GM23338 (cell line): ENCODE measurements at regions not wholly inside any gene's neighbourhood (a gene's known extent, or its start where the extent isn't known, plus 50 kb on each side); places are given as distances from the start of the nearest gene placed in this dataset.

Source experiments
- ATAC-seq: fragments of 200-7000 bp; cut with Tn5 transposase; 3 replicates; pipeline ENCODE4 v1.9.1; 2020
- DNase-seq: peaks from one replicate; pipeline ENCODE4 v3.0.0-alpha.2; 2015; ENCODE audit warnings: low spot score
- H2AFZ ChIP-seq: fragments of 200-600 bp; sonication (generic); 2 replicates; pipeline ENCODE4 v1.8.0; 2016; ENCODE audit warnings: antibody characterized with exemption, mild to moderate bottlenecking, moderate library complexity
- H3F3A ChIP-seq: fragments of 200-600 bp; sonication (generic); replicated peaks from 2 replicates; pipeline ENCODE4 v1.8.0; 2017; ENCODE audit warnings: antibody characterized with exemption, mixed run types, low read depth
- H3K27ac ChIP-seq: fragments of 200-600 bp; sonication (generic); 2 replicates; pipeline ENCODE4 v1.6.1; 2016; ENCODE audit warnings: low read depth
- H3K27me3 ChIP-seq: fragments of 200-600 bp; sonication (generic); 2 replicates; pipeline ENCODE4 v1.8.0; 2016; ENCODE audit warnings: mild to moderate bottlenecking, mixed run types, moderate library complexity; ENCODE audit not compliant: insufficient read depth
- H3K36me3 ChIP-seq: fragments of 200-600 bp; sonication (generic); 2 replicates; pipeline ENCODE4 v1.8.0; 2016; ENCODE audit warnings: mild to moderate bottlenecking; ENCODE audit not compliant: insufficient read depth
- H3K4me1 ChIP-seq: fragments of 200-600 bp; sonication (generic); 2 replicates; pipeline ENCODE4 v1.8.0; 2016; ENCODE audit warnings: mild to moderate bottlenecking, moderate library complexity; ENCODE audit not compliant: insufficient read depth
- H3K4me2 ChIP-seq: fragments of 200-600 bp; sonication (generic); 2 replicates; pipeline ENCODE4 v1.7.1; 2017; ENCODE audit warnings: mixed run types
- H3K4me3 ChIP-seq: fragments of 200-600 bp; sonication (generic); 2 replicates; pipeline ENCODE4 v1.6.1; 2016; ENCODE audit warnings: mixed run types
- H3K79me2 ChIP-seq: fragments of 200-600 bp; sonication (generic); replicated peaks from 2 replicates; pipeline ENCODE4 v1.8.0; 2017; ENCODE audit warnings: mild to moderate bottlenecking; ENCODE audit not compliant: insufficient read depth
- H3K9me2 ChIP-seq: fragments of 200-600 bp; sonication (generic); 2 replicates; pipeline ENCODE4 v1.8.0; 2017; ENCODE audit not compliant: insufficient read depth
- H4K20me1 ChIP-seq: fragments of 200-600 bp; sonication (generic); replicated peaks from 2 replicates; pipeline ENCODE4 v1.8.0; 2017; ENCODE audit warnings: mild to moderate bottlenecking; ENCODE audit not compliant: insufficient read depth
- H3K27ac Mint-ChIP-seq: 2 replicates; pipeline ENCODE4 v1.8.0; 2020; ENCODE audit warnings: inconsistent platforms, mild to moderate bottlenecking, moderate library complexity, mixed read lengths
- H3K27me3 Mint-ChIP-seq: 3 replicates; pipeline ENCODE4 v1.8.0; 2022; ENCODE audit warnings: low read depth, mild to moderate bottlenecking, moderate library complexity, mixed read lengths, inconsistent platforms; ENCODE audit not compliant: insufficient read depth, poor library complexity
- H3K36me3 Mint-ChIP-seq: 3 replicates; pipeline ENCODE4 v1.8.0; 2021; ENCODE audit warnings: low read depth, mild to moderate bottlenecking, inconsistent platforms, moderate library complexity, mixed read lengths
- H3K4me1 Mint-ChIP-seq: 3 replicates; pipeline ENCODE4 v1.8.0; 2020; ENCODE audit warnings: mild to moderate bottlenecking, inconsistent platforms, mixed read lengths
- H3K4me3 Mint-ChIP-seq: 3 replicates; pipeline ENCODE4 v1.8.0; 2021; ENCODE audit warnings: moderate library complexity, mild to moderate bottlenecking, inconsistent platforms, mixed read lengths
- H3K9me3 Mint-ChIP-seq: 3 replicates; pipeline ENCODE4 v1.8.0; 2020; ENCODE audit warnings: moderate library complexity, mild to moderate bottlenecking, inconsistent platforms, mixed read lengths
- CREB1 ChIP-seq: fragments of 250-450 bp; sonication (Bioruptor Pico); IDR thresholded peaks from 2 replicates; pipeline ENCODE4 v1.5.0; 2020; ENCODE audit warnings: low read depth, mild to moderate bottlenecking, moderate library complexity
- EZH2 ChIP-seq: fragments of 200-600 bp; sonication (generic); IDR thresholded peaks from one replicate; pipeline ENCODE4 v1.8.0; 2017; ENCODE audit warnings: antibody characterized with exemption, mild to moderate bottlenecking, low read depth; ENCODE audit not compliant: unreplicated experiment
- EZH2phosphoT487 ChIP-seq: fragments of 200-600 bp; sonication (generic); IDR thresholded peaks from one replicate; pipeline ENCODE4 v1.8.1; 2018; ENCODE audit warnings: antibody characterized with exemption; ENCODE audit not compliant: unreplicated experiment
- JUNB ChIP-seq: IDR thresholded peaks from one replicate; pipeline ENCODE4 v1.6.1; 2016; ENCODE audit warnings: antibody characterized with exemption; ENCODE audit not compliant: unreplicated experiment
- NANOG ChIP-seq: IDR thresholded peaks from 2 replicates; pipeline ENCODE4 v1.6.1; 2016; ENCODE audit warnings: antibody characterized with exemption, borderline replicate concordance
- POLR2AphosphoS5 ChIP-seq: IDR thresholded peaks from 2 replicates; pipeline ENCODE4 v1.6.1; 2016; ENCODE audit warnings: antibody characterized with exemption, low read depth
- STAT1 ChIP-seq: IDR thresholded peaks from one replicate; pipeline ENCODE4 v1.6.1; 2016; ENCODE audit warnings: antibody characterized with exemption; ENCODE audit not compliant: unreplicated experiment
- ZNF114 ChIP-seq: fragments of 250-450 bp; sonication (Bioruptor Pico); IDR thresholded peaks from 2 replicates; pipeline ENCODE4 v1.5.0; 2020; ENCODE audit warnings: mild to moderate bottlenecking, moderate library complexity
- ZNF331 ChIP-seq: fragments of 250-450 bp; sonication (Bioruptor Pico); IDR thresholded peaks from 2 replicates; pipeline ENCODE4 v1.5.0; 2020; ENCODE audit warnings: low read depth, mild to moderate bottlenecking, moderate library complexity
- TF ChIP-seq, protein P1 (sequence below): fragments of 250-450 bp; sonication (Bioruptor Pico); IDR thresholded peaks from 2 replicates; pipeline ENCODE4 v1.5.0; 2020; ENCODE audit warnings: mild to moderate bottlenecking, moderate library complexity
- TF ChIP-seq, protein P2 (sequence below), 2 experiments: fragments of 200-600 bp in 1 of 2; sonication (generic) in 1 of 2; conservative IDR thresholded peaks; 2 replicates each; pipeline versions ENCODE4 v1.5.1 to v1.6.1; 2016 to 2017; ENCODE audit warnings: antibody characterized with exemption in 2 of 2, low read depth in 2 of 2, mild to moderate bottlenecking in 2 of 2, moderate library complexity in 1 of 2
- TF ChIP-seq, protein P3 (sequence below): IDR thresholded peaks from 2 replicates; pipeline ENCODE4 v1.6.1; 2016; ENCODE audit warnings: antibody characterized with exemption
- TF ChIP-seq, protein P4 (sequence below): IDR thresholded peaks from one replicate; pipeline ENCODE4 v1.6.1; 2018; ENCODE audit warnings: antibody characterized with exemption; ENCODE audit not compliant: unreplicated experiment

DNA sequence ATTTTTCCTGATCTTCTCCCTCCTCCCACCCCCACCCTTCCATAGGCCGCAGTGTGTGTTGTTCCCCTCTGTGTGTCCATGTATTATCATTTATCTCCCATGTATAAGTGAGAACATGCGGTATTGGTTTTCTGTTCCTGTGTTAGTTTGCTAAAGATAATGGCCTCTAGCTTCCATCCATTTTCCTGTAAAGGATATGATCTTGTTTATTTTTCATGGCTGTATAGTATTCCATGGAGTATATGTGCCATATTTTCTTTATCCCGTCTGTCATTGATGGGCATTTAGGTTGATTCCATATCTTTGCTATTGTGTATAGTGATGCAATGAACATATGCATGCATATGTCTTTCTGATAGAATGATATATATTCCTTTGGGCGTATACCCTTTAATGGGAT, 173.3 kb upstream of the NAALADL2 start:
- Histone ChIP-seq H3K9me2 (peaks cover 11% of the 10 kb centered on the region; the same call in 1 of the 2 replicates), H2AFZ (no peak overlapping the region), H3K79me2 (no peaks in the 10 kb centered on the region), H4K20me1 (no peaks in the 10 kb centered on the region), H3K27ac (no peak overlapping the region), H3K4me3 (no peak overlapping the region), H3K36me3 (0 out of 2 replicates have a peak, but pooled peaks cover 5% of the 10 kb centered on the region), H3K4me1 (peaks cover 5% of the 10 kb centered on the region; the same call in 1 of the 2 replicates), H3K4me2 (no peak overlapping the region), H3F3A (no peaks in the 10 kb centered on the region), H3K27me3 (no peaks in the 10 kb centered on the region)
- H3K27ac Mint-ChIP-seq = no peak overlapping the region
- no peak for ATAC-seq
- no peak for DNase-seq
- no peaks in the 10 kb centered on the region for H3K27me3 Mint-ChIP-seq
- peaks cover 7% of the 10 kb centered on the region; the same call in 2 of the 3 replicates for H3K36me3 Mint-ChIP-seq
- peaks cover 10% of the 10 kb centered on the region for H3K4me1 Mint-ChIP-seq
- no peak overlapping the region for H3K4me3 Mint-ChIP-seq
- TF ChIP-seq EZH2 (no peak), JUNB (no peak), ZNF114 (CRISPR knock-in tag) (no peak), POLR2AphosphoS5 (no peak), CREB1 (CRISPR knock-in tag) (no peak), EZH2phosphoT487 (no peak), STAT1 (no peak), ZNF331 (CRISPR knock-in tag) (no peak), NANOG (no peak)
- TF ChIP-seq, protein P1, sequence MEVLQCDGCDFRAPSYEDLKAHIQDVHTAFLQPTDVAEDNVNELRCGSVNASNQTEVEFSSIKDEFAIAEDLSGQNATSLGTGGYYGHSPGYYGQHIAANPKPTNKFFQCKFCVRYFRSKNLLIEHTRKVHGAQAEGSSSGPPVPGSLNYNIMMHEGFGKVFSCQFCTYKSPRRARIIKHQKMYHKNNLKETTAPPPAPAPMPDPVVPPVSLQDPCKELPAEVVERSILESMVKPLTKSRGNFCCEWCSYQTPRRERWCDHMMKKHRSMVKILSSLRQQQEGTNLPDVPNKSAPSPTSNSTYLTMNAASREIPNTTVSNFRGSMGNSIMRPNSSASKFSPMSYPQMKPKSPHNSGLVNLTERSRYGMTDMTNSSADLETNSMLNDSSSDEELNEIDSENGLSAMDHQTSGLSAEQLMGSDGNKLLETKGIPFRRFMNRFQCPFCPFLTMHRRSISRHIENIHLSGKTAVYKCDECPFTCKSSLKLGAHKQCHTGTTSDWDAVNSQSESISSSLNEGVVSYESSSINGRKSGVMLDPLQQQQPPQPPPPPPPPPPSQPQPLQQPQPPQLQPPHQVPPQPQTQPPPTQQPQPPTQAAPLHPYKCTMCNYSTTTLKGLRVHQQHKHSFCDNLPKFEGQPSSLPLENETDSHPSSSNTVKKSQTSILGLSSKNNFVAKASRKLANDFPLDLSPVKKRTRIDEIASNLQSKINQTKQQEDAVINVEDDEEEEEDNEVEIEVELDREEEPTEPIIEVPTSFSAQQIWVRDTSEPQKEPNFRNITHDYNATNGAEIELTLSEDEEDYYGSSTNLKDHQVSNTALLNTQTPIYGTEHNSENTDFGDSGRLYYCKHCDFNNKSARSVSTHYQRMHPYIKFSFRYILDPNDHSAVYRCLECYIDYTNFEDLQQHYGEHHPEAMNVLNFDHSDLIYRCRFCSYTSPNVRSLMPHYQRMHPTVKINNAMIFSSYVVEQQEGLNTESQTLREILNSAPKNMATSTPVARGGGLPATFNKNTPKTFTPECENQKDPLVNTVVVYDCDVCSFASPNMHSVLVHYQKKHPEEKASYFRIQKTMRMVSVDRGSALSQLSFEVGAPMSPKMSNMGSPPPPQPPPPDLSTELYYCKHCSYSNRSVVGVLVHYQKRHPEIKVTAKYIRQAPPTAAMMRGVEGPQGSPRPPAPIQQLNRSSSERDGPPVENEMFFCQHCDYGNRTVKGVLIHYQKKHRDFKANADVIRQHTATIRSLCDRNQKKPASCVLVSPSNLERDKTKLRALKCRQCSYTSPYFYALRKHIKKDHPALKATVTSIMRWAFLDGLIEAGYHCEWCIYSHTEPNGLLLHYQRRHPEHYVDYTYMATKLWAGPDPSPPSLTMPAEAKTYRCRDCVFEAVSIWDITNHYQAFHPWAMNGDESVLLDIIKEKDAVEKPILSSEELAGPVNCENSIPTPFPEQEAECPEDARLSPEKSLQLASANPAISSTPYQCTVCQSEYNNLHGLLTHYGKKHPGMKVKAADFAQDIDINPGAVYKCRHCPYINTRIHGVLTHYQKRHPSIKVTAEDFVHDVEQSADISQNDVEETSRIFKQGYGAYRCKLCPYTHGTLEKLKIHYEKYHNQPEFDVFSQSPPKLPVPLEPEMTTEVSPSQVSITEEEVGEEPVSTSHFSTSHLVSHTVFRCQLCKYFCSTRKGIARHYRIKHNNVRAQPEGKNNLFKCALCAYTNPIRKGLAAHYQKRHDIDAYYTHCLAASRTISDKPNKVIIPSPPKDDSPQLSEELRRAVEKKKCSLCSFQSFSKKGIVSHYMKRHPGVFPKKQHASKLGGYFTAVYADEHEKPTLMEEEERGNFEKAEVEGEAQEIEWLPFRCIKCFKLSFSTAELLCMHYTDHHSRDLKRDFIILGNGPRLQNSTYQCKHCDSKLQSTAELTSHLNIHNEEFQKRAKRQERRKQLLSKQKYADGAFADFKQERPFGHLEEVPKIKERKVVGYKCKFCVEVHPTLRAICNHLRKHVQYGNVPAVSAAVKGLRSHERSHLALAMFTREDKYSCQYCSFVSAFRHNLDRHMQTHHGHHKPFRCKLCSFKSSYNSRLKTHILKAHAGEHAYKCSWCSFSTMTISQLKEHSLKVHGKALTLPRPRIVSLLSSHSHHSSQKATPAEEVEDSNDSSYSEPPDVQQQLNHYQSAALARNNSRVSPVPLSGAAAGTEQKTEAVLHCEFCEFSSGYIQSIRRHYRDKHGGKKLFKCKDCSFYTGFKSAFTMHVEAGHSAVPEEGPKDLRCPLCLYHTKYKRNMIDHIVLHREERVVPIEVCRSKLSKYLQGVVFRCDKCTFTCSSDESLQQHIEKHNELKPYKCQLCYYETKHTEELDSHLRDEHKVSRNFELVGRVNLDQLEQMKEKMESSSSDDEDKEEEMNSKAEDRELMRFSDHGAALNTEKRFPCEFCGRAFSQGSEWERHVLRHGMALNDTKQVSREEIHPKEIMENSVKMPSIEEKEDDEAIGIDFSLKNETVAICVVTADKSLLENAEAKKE (CRISPR knock-in tag) = no peak
- TF ChIP-seq, protein P2, sequence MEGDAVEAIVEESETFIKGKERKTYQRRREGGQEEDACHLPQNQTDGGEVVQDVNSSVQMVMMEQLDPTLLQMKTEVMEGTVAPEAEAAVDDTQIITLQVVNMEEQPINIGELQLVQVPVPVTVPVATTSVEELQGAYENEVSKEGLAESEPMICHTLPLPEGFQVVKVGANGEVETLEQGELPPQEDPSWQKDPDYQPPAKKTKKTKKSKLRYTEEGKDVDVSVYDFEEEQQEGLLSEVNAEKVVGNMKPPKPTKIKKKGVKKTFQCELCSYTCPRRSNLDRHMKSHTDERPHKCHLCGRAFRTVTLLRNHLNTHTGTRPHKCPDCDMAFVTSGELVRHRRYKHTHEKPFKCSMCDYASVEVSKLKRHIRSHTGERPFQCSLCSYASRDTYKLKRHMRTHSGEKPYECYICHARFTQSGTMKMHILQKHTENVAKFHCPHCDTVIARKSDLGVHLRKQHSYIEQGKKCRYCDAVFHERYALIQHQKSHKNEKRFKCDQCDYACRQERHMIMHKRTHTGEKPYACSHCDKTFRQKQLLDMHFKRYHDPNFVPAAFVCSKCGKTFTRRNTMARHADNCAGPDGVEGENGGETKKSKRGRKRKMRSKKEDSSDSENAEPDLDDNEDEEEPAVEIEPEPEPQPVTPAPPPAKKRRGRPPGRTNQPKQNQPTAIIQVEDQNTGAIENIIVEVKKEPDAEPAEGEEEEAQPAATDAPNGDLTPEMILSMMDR (conservative IDR thresholded peaks at IDR 0.05; ENCODE audit: low read depth in 2 of 2) = no peak
- TF ChIP-seq, protein P3, sequence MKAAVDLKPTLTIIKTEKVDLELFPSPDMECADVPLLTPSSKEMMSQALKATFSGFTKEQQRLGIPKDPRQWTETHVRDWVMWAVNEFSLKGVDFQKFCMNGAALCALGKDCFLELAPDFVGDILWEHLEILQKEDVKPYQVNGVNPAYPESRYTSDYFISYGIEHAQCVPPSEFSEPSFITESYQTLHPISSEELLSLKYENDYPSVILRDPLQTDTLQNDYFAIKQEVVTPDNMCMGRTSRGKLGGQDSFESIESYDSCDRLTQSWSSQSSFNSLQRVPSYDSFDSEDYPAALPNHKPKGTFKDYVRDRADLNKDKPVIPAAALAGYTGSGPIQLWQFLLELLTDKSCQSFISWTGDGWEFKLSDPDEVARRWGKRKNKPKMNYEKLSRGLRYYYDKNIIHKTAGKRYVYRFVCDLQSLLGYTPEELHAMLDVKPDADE = no peak
- TF ChIP-seq, protein P4, sequence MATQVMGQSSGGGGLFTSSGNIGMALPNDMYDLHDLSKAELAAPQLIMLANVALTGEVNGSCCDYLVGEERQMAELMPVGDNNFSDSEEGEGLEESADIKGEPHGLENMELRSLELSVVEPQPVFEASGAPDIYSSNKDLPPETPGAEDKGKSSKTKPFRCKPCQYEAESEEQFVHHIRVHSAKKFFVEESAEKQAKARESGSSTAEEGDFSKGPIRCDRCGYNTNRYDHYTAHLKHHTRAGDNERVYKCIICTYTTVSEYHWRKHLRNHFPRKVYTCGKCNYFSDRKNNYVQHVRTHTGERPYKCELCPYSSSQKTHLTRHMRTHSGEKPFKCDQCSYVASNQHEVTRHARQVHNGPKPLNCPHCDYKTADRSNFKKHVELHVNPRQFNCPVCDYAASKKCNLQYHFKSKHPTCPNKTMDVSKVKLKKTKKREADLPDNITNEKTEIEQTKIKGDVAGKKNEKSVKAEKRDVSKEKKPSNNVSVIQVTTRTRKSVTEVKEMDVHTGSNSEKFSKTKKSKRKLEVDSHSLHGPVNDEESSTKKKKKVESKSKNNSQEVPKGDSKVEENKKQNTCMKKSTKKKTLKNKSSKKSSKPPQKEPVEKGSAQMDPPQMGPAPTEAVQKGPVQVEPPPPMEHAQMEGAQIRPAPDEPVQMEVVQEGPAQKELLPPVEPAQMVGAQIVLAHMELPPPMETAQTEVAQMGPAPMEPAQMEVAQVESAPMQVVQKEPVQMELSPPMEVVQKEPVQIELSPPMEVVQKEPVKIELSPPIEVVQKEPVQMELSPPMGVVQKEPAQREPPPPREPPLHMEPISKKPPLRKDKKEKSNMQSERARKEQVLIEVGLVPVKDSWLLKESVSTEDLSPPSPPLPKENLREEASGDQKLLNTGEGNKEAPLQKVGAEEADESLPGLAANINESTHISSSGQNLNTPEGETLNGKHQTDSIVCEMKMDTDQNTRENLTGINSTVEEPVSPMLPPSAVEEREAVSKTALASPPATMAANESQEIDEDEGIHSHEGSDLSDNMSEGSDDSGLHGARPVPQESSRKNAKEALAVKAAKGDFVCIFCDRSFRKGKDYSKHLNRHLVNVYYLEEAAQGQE = no peak
- H3K9me3 Mint-ChIP-seq = peaks cover 10% of the 10 kb centered on the region
